Gastrocnemius medialis (tissue), 4 donors: ENCODE measurements at regions not wholly inside any gene's neighbourhood (a gene's known extent, or its start where the extent isn't known, plus 50 kb on each side); places are given as distances from the start of the nearest gene placed in this dataset.

ENCODE experiments used
- POLR2A ChIP-seq, 2 donors: fragments of 450-650 bp; IDR thresholded peaks; one replicate each; pipeline ENCODE4 v1.6.1; 2017; ENCODE audit warnings: antibody characterized with exemption in 2 of 2, mild to moderate bottlenecking in 2 of 2, moderate library complexity in 2 of 2
- TF ChIP-seq, protein P1 (sequence below), 5 experiments: fragments of 450-650 bp in 3 of 5; fragments of 200-600 bp in 2 of 5; sonication (generic) in 2 of 5; IDR thresholded peaks in 4 of 5; conservative IDR thresholded peaks in 1 of 5; 1 replicate in 4 of 5; 2 replicates in 1 of 5; pipeline ENCODE4 v1.5.1; 2016 to 2019; ENCODE audit warnings: antibody characterized with exemption in 5 of 5, mild to moderate bottlenecking in 3 of 5, moderate library complexity in 3 of 5

DNA sequence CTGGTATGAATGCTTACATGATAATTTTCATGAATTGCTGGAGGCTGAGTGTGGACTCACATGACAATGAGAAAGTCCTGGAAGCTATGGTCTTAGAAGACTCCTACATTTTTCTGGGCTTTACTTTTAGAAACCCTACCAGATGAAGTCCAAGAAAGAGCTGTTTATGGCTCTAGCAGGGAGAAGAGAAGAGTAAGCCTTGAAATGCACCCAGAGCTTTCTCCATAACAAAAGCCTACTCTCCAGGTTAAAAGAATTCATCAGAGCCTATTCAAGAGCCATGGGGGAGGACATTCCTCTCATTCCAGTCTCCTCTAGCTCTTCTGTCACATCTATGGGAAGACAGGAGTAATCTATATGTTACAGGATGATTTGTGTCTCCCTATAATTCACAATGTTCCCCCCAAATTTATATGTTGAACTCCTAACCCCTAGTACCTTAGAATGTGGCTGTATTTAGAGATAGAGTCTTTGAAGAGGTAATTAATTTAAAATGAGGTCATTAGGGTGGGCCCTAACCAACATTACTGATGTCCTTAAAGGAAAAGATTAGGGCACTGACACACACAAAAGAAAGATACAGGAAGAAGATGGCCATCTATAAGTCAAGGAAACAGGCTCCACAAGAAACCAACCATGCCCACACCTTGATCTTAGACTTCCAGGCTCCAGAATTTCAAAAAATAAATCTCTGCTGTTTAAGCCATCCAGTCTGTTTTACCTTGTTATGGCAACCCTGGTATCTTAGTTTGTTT lies 193.8 kb upstream of the PTER start:
- TF ChIP-seq, protein P1, sequence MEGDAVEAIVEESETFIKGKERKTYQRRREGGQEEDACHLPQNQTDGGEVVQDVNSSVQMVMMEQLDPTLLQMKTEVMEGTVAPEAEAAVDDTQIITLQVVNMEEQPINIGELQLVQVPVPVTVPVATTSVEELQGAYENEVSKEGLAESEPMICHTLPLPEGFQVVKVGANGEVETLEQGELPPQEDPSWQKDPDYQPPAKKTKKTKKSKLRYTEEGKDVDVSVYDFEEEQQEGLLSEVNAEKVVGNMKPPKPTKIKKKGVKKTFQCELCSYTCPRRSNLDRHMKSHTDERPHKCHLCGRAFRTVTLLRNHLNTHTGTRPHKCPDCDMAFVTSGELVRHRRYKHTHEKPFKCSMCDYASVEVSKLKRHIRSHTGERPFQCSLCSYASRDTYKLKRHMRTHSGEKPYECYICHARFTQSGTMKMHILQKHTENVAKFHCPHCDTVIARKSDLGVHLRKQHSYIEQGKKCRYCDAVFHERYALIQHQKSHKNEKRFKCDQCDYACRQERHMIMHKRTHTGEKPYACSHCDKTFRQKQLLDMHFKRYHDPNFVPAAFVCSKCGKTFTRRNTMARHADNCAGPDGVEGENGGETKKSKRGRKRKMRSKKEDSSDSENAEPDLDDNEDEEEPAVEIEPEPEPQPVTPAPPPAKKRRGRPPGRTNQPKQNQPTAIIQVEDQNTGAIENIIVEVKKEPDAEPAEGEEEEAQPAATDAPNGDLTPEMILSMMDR (IDR thresholded peaks at IDR 0.05 in 4 of 5, conservative IDR thresholded peaks at IDR 0.05 in 1 of 5), result no peak
- no peak for TF ChIP-seq POLR2A (IDR thresholded peaks at IDR 0.05)
